ENCODE measurements at regions not wholly inside any gene's neighbourhood (a gene's known extent, or its start where the extent isn't known, plus 50 kb on each side); places are given as distances from the start of the nearest gene placed in this dataset.

GRCh38 chr9:6072453-6072852 is 57.0 kb upstream of the RANBP6 start:
- Mint-ChIP-seq H3K4me1 (ENCODE audit: low read depth) (peaks cover 10% of the 10 kb centered on the region), H3K27ac (no peak overlapping the region), H3K9me3 (peaks cover 24% of the 10 kb centered on the region), H3K27me3 (ENCODE audit: low read depth) (no peaks in the 10 kb centered on the region), H3K4me3 (ENCODE audit: low read depth) (no peak overlapping the region), H3K36me3 (ENCODE audit: low read depth) (peaks cover 13% of the 10 kb centered on the region)
- no peak for DNase-seq (ENCODE audit: low spot score)
- intact Hi-C loops (cut with micrococcal nuclease), result no loop called here

- no peak for DNase-seq (ENCODE audit: low spot score)
- Mint-ChIP-seq H3K27ac (peak overlapping the region; percentile 83), H3K4me1 (ENCODE audit: low read depth) (peaks cover 10% of the 10 kb centered on the region), H3K4me3 (ENCODE audit: low read depth) (peak overlapping the region; percentile 31), H3K27me3 (ENCODE audit: low read depth) (peaks cover 3% of the 10 kb centered on the region), H3K9me3 (peaks cover 28% of the 10 kb centered on the region), H3K36me3 (ENCODE audit: low read depth) (peaks cover 16% of the 10 kb centered on the region)
- intact Hi-C loops (cut with micrococcal nuclease), result loop anchor here (2.0 kb wide), 1 partner anchor 60 kb away; a partner anchor contains a TSS
Observed at GRCh38 chr9:6068983-6069382, 53.6 kb upstream of the RANBP6 start.

- no peak overlapping the region for H3K4me3 Mint-ChIP-seq (ENCODE audit: low read depth)
- intact Hi-C loops (cut with micrococcal nuclease), result no loop called here
- H3K27me3 Mint-ChIP-seq (ENCODE audit: low read depth), result peaks cover 6% of the 10 kb centered on the region
- H3K36me3 Mint-ChIP-seq (ENCODE audit: low read depth), result peaks cover 16% of the 10 kb centered on the region
- peaks cover 28% of the 10 kb centered on the region for H3K9me3 Mint-ChIP-seq
- peaks cover 10% of the 10 kb centered on the region for H3K4me1 Mint-ChIP-seq (ENCODE audit: low read depth)
- no peak for DNase-seq (ENCODE audit: low spot score)
- no peak overlapping the region for H3K27ac Mint-ChIP-seq
Observed at GRCh38 chr9:6067426-6067825, 52.0 kb upstream of the RANBP6 start.

Data from activated T-helper 2 cell treated with anti-CD3 and anti-CD28 coated beads, Interferon-gamma antibody, Interleukin-2, Interleukin-4, amounts not matched to agents 10 μg/mL and 5 μg/mL and 100 μg/mL, durations not matched to agents 14 hours and 24 hours and 36 hours (primary cell).